ENCODE measurements at regions not wholly inside any gene's neighbourhood (a gene's known extent, or its start where the extent isn't known, plus 50 kb on each side); places are given as distances from the start of the nearest gene placed in this dataset.

DNA sequence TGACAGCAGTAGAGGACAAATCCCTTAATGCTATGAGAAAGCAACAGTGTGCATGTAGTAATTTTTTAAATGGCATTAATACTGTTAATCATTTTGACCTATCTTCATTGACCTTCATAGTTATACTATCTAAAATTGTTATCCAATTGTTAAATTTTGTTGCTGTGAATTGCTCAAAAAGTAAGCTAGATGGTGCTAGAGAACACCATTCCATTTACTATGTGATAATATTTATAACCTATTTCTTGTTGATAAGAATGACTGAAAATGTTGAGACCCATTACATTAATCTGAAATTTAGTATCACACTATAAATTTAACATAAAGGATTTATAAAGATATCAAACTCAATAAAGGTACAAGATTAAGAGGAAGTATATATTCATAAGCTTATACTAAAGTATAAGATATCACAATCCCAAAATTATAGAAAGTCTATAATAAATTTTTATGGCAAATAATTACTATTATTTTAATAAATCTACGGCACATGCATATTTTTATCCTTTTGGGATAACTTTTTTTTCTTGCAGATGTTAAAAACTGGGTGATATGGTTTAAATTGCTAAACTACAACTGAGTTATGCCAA is 1573.3 kb downstream of the PCDH9 start:
- DNase-seq: no peak

DNA sequence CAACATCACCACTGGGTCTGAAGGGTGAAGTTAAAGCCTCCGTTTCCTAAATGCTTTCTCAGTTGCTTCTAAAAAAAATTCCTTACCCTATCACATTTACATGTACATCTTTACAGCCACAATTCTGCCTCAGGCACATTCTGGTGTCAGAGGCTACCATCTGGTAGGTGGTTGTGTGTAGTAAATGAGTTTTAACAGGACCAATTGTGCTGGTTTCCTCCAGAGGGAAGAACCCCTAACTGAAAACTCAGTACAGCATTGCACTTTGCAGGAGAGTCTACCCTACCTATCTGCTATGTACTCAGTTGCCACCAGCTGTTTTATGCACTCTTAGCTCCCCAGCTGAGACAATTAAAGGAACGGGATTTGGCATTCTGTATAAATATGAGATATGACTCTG is 1576.5 kb downstream of the PCDH9 start:
- DNase-seq: no peak

DNA sequence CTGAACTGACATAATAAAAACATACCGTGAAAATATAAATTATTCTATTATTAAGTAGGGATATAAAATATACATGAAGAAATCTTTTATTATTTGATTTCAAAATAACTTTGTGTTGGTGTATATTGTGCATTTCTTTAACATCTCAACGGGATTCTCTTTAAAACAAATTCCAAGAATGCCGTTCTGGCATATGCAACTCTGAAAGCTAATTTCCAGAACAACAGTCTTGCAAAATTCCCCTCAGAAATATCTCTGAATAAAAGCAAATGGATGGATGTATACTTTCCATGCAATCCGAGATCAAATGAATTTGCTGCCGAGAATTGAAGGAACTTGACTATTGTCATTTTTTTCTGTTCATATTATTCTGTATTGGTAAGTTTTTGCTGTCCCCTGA is 1579.8 kb downstream of the PCDH9 start:
- no peak for DNase-seq

DNA sequence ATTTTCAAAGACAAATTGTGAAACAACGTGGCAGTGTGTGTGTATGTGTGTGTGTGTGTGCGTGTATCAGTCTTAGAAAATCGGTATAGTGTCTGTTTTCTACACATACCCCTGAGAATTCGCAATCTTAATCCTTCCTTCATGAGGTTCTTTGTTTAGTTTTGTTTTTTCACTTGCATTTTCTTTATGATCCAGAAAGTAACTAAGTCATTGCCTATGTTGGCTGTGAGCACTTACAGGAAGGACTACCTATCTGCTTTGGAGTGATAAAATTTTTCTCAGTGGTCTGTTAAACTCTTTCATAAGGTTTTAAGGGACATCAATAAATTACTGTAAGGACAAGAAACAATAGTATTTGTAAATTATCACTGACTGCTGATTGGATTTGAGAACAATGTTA is 1587.1 kb downstream of the PCDH9 start:
- no peak for DNase-seq

DNA sequence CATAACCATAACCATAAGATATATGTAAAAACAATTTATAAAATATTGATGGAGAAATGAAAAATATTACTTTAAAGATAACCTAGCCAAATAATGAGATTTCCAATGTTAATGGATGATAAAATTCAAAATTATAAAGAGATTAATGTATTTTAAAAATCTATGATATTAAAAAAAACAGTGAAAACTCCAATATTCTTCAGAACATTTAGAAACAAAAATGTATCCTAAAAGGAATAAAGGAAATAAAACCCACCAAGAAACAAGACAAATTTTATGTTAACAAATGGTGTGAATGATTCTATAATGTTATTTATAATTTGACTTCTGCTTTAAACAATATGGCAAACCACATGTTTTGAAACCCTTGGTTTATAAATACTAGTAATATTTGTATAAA is 1587.8 kb downstream of the PCDH9 start:
- DNase-seq: no peak

DNA sequence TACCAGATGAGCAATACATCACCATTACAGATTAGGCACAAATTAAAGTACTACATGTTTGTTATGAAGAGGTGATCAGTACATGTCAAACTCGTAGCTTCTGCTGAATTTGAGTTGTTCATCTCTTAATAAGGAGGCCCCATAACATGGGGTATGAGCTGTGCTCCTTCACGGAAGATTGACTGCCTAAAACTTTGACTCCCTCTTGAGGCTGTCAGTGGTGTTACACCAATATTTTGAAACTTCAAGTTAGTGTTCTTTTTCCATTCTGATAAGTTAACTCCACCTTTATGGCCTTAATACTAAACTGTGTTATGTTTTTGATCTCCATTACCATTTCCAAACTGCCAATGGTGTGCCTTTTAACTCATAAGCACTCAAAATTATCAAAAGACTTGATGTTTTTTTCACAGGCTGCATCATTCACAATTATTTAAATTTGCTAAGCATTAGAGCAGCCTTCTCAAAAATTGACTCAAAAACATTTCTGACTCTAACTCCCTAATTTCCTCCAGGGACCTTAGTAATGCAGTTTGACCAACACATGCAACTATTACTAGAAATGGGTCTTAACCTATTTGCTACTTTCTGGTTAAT is 1591.5 kb downstream of the PCDH9 start:
- DNase-seq: peak; percentile 17

DNA sequence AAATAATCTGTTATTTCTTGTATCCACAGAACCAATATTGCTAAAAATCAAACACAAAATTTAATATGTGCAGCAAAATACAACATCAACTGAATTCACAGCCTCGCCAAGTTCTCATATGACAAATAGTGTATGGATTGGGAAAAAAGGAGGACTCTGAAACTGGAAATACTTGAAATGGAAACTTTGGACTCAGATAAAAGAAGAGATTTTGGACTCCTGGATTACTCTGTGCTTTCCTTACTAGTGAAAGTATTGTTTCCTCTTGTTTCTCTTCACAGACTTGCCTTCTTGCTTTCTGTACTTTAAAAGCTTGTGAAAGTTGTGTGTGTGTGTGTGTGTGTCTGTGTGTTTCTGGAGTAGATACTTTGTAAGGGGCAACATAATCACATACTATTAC is 1596.3 kb downstream of the PCDH9 start:
- DNase-seq: no peak

DNA sequence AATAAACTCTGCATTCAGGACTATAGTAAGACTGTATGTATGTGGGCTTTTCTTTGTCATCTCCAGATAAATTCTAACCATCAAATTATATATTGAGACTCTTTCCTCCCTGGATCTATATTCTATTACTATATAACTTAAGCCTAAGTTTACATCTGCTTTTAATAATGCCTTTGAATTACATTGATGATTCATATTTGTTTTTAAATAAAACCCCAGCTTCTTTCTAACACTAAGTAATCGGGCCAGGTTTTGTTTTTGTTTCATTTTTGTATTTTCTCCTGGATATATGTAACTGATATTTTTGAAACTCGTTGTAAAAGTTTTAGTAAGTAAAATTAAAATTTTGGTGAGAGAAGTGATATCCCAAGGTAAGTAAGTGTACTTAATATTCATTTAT is 1599.1 kb downstream of the PCDH9 start:
- DNase-seq: peak; percentile 1

DNA sequence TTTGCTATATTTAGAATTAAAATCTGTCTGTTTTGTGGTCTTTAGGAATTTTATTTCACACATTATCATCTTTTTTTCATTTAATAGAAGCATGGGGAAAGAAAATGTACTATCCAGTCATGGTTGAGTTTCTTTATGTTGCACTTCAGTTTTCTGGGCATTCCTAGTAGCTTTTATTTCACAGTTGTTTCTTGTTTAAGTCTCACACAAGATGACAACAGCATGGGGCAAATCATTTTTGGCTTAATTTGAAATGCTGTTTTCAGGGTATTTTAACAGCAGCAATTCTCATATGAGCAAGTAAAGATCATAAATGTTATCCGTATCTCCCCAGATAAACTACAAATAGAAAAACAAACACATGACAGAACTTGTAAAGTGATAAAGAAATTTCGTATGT is 1600.2 kb downstream of the PCDH9 start:
- DNase-seq: no peak

DNA sequence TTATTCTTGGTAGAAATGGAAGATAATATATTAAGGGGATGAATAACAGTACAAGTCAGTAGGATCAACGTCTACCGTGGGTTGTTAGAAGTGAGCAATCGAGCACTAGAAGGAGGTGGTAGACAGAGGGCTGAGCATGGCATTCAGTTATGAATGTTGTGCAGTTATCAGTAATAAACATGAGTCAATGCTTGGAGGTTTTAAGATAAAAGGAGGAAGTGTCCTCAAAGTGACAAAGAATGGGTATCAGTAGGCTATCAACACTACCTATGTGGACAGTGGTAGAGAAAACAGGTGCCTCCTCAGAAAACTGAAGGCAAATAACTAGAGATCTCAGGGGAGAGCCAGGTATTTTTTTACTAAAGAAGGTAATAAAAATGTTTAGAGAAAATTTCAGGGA is 1607.0 kb downstream of the PCDH9 start:
- no peak for DNase-seq

DNA sequence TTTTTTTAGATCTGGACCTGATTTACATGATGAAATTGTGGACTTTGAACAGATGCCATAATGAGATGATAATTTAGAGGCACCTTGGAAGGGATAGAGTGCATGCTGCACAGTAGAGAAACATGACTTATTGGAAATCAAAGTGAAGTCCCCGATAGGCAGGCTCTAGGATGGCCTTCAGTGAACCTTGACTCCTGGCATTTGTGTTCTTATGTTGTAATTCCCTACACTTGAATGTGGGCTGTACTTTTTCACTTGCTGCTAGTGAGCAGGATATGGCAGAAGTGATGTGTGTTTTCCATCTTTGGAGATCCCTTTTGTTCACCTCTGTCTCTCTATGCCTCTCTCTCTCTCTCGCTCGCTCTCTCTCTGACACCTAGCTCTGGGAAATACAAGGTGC is 1614.6 kb downstream of the PCDH9 start:
- no peak for DNase-seq

DNA sequence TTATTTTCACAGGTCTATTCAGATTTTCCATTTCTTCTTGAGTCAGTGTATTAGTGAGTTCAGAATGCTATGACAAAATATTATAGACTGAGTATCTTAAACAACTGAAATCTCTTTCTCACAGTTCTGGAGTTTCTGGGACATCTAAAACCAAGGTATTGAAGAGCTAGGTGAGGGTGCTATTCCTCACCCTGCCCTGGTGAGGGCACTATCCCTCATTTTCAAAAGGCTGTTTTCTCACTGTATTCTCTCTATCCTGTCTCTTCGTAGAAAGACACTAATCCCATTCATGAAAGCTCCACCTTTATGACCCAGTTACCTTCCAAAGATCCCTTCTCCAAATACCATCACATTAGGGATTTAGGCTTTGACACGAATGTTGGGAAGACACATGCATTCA is 1617.1 kb downstream of the PCDH9 start:
- no peak for DNase-seq

DNA sequence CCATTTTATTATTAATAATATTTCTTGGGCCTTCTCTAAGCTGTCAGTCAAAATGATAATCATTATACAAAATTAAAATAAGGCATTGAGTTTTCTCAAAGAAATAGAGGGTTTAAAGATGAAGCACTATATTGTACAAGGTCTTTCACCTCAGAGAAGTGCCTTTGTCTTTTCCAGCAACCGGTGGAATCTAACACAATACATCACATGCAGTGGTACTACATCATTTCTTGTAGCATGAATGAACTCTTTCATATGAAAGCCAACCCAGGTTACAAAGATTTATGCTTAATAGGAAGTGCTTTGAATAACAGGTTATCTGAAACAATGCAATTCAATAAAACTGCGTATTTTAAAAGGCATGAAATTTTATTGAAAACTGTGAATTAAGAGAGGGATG is 1620.8 kb downstream of the PCDH9 start:
- no peak for DNase-seq

DNA sequence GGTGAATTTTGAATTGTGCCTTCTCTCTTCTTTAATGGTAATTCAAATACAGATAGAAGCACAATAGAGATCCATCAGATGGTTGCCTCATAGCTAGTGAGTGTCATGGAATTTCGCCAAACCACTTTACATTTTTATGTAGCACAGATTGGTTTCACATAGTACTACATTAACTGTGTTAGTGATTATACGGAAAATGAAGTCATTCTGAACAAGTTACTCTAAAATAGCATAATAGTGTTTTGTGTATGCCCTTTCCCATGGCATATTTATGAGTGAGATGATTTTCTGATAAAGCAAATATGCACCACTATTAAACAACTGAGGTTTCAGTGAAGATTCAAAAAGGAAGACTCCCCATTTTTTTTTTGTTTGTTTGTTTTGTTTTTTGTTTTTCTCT is 1623.5 kb downstream of the PCDH9 start:
- DNase-seq: no peak

DNA sequence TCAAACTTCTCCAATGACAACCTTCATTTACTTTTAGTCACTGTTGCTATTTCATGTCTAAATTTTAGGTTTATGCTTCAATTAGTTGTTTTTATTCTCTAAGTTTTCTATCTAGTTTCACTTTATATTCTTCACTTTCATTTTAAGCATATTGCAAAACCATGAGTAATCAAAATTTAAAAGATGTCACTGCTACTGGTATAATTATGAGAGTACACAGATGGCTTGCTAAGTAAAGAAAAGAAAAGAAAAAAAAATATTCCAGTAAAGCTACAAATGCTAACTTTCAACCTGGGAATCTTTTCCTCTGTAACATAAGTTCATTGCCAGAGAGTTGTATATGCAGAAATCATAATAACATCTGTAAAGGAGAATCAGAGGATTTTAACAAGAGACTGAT is 1624.7 kb downstream of the PCDH9 start:
- DNase-seq: no peak

DNA sequence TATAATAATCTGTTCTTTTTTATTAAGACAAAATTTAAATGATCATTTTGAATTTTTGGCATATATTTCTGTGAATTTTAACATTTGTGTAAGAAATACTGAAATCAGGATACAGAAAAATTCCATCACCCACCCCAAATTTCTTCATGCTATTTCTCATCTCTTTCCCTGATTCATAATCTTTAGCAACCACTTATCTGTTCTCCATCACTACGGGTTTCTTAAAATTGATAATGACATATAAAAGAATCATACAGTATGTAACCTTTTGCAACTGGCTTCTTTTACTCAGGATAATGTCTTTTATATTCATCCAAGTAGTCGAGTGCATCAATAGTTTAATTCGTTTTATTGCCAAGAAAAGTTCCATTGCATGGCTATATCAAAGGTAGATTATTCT is 1627.0 kb downstream of the PCDH9 start:
- DNase-seq: no peak

DNA sequence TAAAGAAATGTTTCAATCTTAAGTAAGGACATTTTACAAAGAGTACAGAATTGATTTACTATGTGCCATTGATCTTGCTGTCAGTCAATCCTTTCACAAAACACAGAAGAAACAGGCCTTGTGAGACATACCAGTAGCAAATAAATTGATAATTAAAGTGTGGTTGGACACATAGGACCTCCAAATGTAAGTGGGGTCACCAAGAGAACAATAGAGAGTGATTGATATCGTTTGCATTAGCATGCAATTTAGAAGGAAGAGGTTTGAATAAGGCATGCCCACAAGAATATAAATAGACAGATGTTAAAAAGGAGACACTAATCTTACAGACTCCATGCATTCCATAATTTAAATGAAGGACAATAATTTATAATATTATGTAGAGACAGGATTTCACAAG is 1628.3 kb downstream of the PCDH9 start:
- DNase-seq: no peak

DNA sequence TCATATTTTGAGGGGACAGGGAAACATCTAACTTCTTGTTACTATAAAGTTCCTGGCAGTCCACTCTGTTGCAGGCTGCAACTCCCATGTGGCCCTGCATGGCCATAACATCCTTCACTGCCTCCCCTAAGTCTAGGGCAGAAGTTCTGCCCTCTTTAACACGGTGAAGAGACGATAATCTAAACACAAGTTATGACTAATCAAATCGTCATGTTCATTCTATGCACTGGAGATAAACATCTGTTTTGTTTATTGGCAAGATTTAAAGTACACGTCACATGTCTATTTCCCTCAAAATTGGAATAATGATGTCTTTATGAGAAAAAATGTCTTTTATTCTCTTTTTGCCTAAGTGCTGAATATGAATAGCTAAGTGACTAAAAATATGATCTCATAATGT is 1629.4 kb downstream of the PCDH9 start:
- no peak for DNase-seq

DNA sequence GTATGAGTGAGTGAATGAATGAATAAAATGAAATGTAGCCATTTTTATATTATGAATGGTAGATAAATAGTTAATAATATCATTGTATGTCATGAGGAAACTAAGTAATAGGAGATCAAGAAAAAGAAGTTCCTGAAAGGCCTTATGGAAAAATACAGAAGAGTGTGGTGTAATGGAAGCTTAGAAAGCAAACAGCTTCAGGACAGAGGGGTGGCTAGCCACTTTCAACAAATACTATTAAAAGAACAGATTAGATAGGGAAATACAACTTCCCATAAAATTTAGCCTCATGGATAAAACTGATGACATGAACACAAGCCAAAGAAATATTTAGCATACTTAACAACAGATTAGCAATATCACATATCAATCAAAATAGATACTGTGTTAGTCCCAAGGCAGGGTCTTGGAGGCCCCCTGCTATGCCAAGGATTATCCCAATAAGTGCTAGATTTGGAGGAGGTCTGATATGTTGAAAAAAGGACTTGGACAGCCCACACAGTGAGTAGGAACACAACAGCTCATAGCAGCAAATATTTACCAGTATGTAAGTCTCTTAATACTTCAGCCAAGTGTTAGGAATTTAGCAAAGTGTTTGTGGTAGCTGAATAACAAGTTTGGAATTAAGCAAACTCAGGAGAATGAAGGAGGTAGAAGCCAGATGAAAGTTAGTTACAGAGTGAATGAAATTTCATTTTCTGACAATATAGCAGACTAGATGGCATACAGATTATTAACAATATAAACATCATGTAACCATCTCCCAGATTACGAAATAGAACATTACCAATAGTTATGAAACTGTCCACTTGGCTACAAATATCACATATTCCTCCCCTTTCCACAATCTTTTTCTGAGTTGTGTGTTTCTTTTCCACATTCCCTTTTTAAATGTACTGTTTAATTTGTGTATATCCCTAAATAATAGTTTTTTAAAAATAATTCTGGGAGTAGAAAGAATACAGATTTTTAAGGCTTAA is 1632.0 kb downstream of the PCDH9 start:
- no peak for DNase-seq

DNA sequence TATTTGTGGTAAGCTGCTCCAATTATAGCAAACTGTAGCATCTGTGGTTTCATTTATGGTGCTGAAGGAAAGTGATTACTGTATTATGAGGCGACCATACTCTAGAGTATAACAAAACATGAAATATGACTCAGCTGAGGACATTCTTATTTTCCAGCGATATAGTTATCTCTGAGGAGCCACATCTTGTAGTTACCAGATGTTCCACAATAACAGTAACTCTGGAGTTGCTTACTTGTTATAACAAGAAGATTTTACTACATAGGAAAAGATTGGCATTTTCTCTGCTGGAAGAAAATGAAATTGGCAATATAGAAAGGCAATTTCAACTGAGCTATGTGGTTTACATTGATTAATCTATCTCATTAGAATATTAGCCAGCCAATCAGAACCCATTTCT is 1634.2 kb downstream of the PCDH9 start:
- DNase-seq: no peak

DNA sequence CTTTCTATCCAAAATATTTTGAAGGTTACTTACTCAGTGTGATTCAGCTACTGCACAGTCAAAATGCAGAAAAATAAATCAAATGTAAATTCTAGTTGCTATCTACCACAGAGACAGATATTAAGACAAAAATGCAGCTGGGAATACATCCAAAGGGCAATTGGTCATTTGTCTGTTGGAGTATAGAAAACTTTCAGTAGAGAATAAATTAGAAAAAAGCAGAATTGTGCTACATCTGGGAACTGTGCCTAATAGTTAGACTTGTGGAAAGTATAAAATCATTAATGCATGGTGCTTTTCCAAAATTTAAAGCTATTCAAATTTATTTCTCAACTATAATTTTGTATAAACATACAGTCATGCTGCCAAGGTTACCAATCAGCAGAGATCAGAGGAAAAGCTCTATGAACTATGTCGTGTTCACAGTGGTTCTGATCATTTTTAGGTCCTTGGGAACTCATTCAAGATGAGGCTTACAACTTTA is 1635.8 kb downstream of the PCDH9 start:
- DNase-seq: no peak

DNA sequence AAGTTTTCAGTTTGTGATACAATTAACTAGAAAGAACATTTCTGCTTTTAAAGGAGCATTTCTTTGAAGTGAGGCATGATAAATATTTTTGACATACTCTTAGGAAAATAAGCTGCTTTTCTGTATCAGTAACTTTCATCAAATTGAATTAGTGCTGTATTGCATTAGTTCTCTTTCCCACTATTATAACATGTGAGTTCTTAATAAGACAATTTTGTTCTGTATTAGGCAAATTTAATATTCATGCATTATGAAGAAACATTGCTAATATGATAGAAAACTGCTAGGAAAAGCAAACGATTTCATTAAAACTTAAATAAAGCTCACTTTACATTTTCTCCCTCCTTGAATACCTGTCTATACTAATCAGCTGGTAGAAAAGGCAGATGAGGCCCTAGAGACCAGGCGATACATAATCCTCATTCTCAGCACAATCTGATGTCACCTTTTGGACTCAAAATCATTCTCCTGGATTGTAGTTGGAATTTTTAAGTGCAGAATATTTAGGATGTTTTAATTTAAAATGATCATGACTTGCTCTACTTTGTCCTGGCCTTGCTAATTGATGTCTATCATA is 1636.8 kb downstream of the PCDH9 start:
- no peak for DNase-seq

DNA sequence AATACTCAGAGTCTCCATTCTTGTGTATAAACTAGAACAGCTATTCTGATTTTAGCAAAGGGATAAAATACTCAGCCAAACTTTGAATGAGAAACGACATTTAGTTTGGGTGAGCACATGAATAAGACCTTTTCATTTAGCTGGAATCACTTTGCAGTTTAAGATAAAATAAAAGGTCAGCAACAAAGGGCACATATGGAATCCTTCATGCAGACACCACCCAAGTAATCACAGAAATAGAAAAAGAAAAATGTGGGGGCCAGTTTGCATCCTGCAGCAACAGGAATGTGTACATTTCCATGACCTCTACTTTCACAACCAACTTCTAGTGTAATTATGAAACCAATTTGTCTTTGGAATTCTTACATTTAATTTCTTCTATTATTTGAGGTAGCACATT is 1637.4 kb downstream of the PCDH9 start:
- no peak for DNase-seq

DNA sequence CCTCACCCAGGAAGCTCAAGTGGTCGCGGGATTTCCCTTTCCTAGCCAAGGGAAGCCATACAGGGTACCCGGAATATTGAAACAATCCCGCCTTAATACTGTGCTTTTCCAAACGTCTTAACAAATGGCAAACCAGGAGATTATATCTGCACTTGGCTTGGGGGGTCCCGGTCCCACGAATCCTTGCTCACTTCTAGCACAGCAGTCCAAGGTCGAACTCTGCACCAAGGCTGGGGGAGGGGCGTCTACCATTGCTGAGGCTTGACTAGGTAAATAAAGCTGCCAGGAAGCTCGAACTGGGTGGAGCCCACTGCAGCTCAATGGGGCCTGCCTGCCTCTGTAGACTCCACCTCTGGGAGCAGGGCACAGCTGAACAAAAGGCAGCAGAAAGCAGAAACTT is 1644.8 kb downstream of the PCDH9 start:
- DNase-seq: no peak

Data from amniotic stem cell (primary cell).